OCI-LY1 (cell line): ENCODE measurements at regions not wholly inside any gene's neighbourhood (a gene's known extent, or its start where the extent isn't known, plus 50 kb on each side); places are given as distances from the start of the nearest gene placed in this dataset.

Source experiments
- CTCF ChIP-seq: fragments of 200-600 bp; sonication (generic), shearing (Covaris generic); IDR thresholded peaks from 2 replicates; pipeline ENCODE4 v1.5.1; 2017; ENCODE audit warnings: mild to moderate bottlenecking, antibody characterized with exemption, low read length, moderate library complexity, mixed read lengths
- EZH2 ChIP-seq: fragments of 200-600 bp; sonication (generic), shearing (Covaris generic); IDR thresholded peaks from 2 replicates; pipeline ENCODE4 v1.8.0; 2017; ENCODE audit warnings: borderline replicate concordance, mixed run types, mild to moderate bottlenecking, antibody characterized with exemption, low read length, moderate library complexity, mixed read lengths

- no peak for TF ChIP-seq EZH2
- TF ChIP-seq CTCF = no peak
Observed at GRCh38 chr2:57979158-57979557, 67.4 kb upstream of the VRK2 start.
